Stomach (tissue), 8 donors: ENCODE measurements at regions not wholly inside any gene's neighbourhood (a gene's known extent, or its start where the extent isn't known, plus 50 kb on each side); places are given as distances from the start of the nearest gene placed in this dataset.
A peak's percentile ranks its signal among the peaks of the same experiment; 100 is the strongest.
"Not testable (repeated sequence)": the region's sequence is repeated elsewhere in the genome, so short reads cannot be mapped to it uniquely, and the experiment has no call there.

ENCODE experiments used
- DNase-seq, 2 donors: peaks; one replicate each; pipeline versions ENCODE4 v3.0.0 to v3.0.0-alpha.2; 2013 to 2019
- H3K27ac ChIP-seq, 5 donors: fragments of 200-600 bp in 4 of 5; sonication (generic) in 4 of 5; one replicate each; pipeline ENCODE4 v1.5.1; 2013 to 2019; ENCODE audit warnings: mild to moderate bottlenecking in 1 of 5, moderate library complexity in 1 of 5
- H3K27me3 ChIP-seq, 3 donors: fragments of 200-600 bp; sonication (generic); one replicate each; pipeline ENCODE4 v1.5.1; 2017 to 2019; ENCODE audit warnings: mixed run types in 1 of 3
- H3K36me3 ChIP-seq, 4 donors: fragments of 200-600 bp; sonication (generic); 1 replicate in 3 of 4; 2 replicates in 1 of 4; pipeline ENCODE4 v1.5.1; 2016 to 2019
- H3K4me1 ChIP-seq, 4 donors: fragments of 200-600 bp; sonication (generic); one replicate each; pipeline ENCODE4 v1.5.1; 2016 to 2019
- H3K4me3 ChIP-seq, 4 donors: fragments of 200-600 bp; sonication (generic) in 3 of 4; one replicate each; pipeline ENCODE4 v1.5.1; 2016 to 2019; ENCODE audit warnings: mild to moderate bottlenecking in 1 of 4
- H3K9me3 ChIP-seq, 4 donors: fragments of 200-600 bp; sonication (generic); one replicate each; pipeline ENCODE4 v1.5.1; 2016 to 2019
- WGBS, 5 donors: extraction: QIAGEN DNeasy Blood & Tissue Kit in 3 of 5; methylation state at CpG; one replicate each; pipeline versions ENCODE4 v1.1.5 to v1.1.7; 2013 to 2018; 5-methylcytosine and 5-hydroxymethylcytosine counted together
- intact Hi-C: fragments of 100-400 bp; cut with DNase I; formaldehyde crosslinking; loops from one replicate; pipeline ENCODE4 v1.15.1; 2023; ENCODE audit warnings: low total_unique reads
- donor health status: healthy with polysubstance abuse.
- donor health status: Bipolar disorder and iron deficiency.
- donor health status: healthy.

DNA sequence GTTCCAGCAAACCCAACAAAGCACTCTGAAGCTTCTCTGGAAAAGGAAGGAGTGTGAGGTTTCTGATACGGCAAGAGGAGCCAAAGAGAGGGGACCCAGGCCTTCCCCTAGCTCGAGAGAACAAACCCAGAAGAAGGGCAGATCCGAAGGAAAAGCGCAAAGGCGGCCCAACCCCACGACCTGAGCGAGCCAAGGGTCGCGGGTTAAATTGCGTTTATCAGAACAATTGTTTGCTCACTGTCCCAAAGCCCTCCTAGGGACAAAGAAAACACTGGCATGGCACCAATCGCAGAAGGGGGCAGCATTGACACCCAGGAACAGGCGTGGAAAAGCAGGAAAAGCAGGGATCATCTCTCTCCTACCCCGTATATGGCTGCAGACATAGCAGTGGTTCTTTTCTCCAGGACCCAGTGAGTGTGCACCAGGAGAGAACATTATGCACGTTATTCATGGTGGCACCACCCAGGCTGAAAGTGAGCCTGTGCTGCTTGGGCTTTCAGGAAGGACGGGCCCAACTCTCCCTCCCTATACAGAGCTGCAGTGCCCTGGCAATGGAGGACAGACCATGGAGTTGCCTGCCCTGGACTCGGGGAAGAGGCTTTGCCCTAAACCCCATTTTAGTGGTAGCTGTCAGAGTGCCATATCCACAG, 167.0 kb downstream of the FAM72C start:
- H3K4me1 ChIP-seq, H3K27me3 ChIP-seq, intact Hi-C loops, DNase-seq, H3K4me3 ChIP-seq, H3K36me3 ChIP-seq, H3K9me3 ChIP-seq, H3K27ac ChIP-seq: not testable (repeated sequence)
- whole genome bisulfite sequencing, 5 donors, result 1 to 20% (median 3%) methylated on average over 3 to 12 of the region's 16 CpGs

DNA sequence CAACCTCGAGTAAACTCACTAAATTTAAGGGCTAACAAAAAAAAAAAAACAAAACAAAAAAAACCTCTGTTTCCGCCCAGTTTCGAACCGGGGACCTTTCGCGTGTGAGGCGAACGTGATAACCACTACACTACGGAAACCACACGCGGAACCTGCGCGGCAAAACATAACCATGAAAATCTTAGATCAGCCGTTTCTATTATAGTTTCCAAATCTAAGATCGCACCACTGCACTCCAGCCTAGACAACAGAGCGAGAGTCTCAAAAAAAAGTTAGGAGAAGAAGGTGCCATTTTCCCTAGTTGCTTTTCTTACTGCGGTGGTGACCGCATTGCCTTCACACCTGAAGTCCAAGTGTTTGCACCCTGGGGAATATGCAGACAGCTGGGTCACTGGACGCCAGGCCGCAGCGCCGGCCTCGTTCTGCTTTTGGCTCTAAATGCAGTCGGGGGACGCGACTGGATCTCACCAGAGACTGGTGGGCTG, 167.8 kb downstream of the FAM72C start:
- intact Hi-C loops, H3K36me3 ChIP-seq, H3K9me3 ChIP-seq, H3K27ac ChIP-seq, H3K27me3 ChIP-seq, H3K4me1 ChIP-seq: not testable (repeated sequence)
- 2 to 4% (median 3%) methylated on average over 15 to 26 of the region's 26 CpGs for WGBS, 5 donors
- peak overlapping the region in 3 of 4 donors; percentile 20 to 38 (median 34) for H3K4me3 ChIP-seq
- peak in 1 of 2 donors; percentile 54 for DNase-seq

DNA sequence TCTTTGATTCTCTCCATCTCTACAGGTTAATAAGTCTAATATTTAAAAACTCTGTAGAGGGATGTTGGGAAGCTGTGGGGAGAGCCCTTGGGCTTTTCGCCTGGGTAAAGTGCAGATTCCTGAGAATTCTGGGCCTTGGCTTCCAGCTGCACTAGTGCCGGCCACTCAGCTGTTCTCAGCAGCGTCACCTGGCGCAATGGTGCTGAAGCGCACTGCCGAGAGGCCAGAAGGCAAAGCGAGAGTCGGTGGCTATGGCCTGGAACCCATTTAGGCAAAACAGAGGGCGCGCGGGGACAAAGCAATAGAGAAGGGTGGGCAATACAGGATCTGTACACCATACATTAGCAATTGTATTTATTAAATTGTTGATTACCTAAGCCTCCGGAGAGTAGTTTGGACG, 168.7 kb downstream of the FAM72C start:
- H3K9me3 ChIP-seq, H3K4me1 ChIP-seq, H3K4me3 ChIP-seq, H3K36me3 ChIP-seq, H3K27ac ChIP-seq, intact Hi-C loops, DNase-seq, H3K27me3 ChIP-seq: not testable (repeated sequence)
- no CpG with 5 or more reads among the region's 13 CpGs for WGBS, 5 donors

DNA sequence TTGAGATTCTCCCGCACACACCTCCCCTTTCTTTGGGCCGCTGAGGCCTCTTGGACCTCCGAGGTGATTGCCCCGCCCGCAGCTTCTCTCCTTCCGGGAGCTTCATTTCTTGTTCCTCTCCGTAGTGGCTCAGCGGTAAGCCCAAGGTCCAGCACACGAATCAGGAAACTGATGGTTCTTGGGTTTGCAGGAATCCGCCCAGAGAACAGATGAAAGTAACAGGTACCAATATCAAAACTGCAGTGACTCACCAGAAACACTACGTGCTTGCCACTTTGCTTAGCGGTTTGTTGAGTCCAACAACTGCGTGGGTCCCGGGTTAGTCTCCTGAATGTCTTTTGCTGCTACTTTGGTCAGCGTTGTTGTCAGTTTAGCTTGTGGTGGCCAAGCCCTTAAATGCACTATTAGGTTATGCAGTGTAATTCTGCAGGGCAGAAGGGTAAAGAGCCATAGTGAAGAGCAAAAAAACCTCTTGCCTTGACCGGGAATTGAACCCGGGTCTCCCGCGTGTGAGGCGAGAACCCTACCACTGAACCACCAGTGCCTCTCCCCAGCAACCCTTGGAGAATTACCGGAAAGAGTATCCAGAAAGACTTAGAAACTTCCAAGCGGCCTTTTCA, 172.1 kb downstream of the FAM72C start:
- H3K27me3 ChIP-seq, DNase-seq, H3K4me3 ChIP-seq, H3K27ac ChIP-seq, intact Hi-C loops, H3K36me3 ChIP-seq, H3K9me3 ChIP-seq, H3K4me1 ChIP-seq: not testable (repeated sequence)
- WGBS, 5 donors, result no CpG with 5 or more reads among the region's 22 CpGs

DNA sequence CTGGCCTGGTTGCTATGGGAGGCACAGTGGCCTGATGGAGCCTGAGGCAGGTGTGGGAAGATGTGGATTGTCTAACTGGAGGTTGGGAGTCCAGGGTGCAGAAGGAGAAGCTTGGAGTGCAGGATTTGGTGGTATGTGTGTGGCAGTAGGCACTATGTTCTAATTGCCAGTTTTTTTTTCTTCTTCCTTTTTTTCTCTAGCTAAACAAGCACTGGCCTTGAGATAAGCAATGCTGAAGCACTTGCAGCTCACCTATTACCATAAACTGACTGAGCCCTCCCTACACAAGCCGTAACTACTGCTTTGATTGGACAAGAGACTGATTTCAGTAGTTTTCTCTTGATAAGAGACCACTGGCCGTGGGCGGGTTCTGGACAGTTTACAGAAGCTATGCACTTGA, 175.4 kb downstream of the FAM72C start:
- H3K27me3 ChIP-seq, H3K36me3 ChIP-seq, DNase-seq, H3K4me3 ChIP-seq, H3K27ac ChIP-seq, H3K9me3 ChIP-seq, H3K4me1 ChIP-seq, intact Hi-C loops: not testable (repeated sequence)
- WGBS, 5 donors, result no CpG with 5 or more reads among the region's 3 CpGs

DNA sequence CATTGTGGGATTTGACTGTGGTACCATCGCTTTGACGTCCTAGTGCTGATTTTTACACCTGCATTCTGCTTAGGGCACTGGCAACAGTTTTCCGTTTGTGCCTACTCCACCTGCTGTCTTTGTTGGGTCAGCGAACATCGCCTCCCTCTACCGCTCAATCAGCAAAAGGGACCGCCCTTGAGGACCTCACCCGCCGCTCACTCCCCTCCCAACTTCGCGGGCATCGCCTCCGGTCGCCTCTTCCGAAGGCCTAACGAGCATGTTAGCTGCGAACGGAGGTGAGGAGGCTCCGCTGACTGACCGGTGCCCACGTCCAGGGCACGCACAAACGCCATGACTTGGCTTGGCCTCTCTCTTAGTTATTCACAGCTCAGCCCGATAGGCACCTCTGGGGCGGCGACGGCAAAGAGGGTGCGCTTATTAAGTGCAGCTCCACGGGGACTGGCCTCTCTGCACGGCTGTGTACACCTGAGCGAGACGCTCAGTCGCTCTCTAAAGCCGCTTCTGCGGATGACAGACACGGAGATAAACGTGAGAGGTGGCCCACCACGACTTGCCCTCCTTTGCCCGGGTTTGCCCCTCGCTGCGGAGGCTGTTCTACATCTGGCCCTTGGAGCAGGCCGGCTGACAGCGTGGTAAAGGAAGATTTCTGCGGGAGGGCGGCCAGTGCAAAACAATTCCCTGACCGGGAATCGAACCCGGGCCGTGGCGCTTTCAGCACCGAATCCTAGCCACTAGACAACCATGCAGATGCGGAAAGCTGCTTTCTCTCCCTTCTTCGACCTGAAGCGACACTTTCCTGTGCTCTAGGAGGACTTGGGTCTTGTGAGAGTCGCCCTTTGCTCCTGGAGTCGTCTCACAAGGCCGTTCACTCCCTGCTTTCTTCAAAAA, 179.5 kb downstream of the FAM72C start:
- WGBS, 5 donors, result no CpG with 5 or more reads among the region's 57 CpGs
- H3K4me3 ChIP-seq, H3K36me3 ChIP-seq, intact Hi-C loops, H3K9me3 ChIP-seq, H3K27ac ChIP-seq, H3K4me1 ChIP-seq, DNase-seq, H3K27me3 ChIP-seq: not testable (repeated sequence)

DNA sequence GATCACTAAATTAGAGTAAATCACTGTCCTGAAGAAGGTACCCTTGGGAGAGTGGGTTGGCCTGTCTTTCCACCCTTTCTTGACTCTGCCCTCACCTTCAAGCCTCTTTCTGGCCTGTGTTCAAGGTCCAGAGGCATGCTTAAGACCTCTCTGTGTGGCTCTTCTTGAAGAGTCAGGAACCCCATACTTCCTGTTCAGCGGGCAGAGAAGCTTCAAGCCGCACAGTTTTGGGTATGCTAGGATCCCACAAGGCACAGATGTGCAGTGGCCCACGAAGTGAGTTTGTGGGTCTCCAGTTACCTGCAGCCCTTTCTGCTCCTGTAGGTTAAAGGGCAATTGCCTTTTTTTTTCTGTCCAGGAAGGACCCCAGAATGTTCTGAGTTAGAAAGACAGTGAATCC, 185.4 kb downstream of the FAM72C start:
- no CpG with 5 or more reads among the region's 3 CpGs for WGBS, 5 donors
- intact Hi-C loops, H3K4me1 ChIP-seq, H3K4me3 ChIP-seq, DNase-seq, H3K36me3 ChIP-seq, H3K27ac ChIP-seq, H3K27me3 ChIP-seq, H3K9me3 ChIP-seq: not testable (repeated sequence)

DNA sequence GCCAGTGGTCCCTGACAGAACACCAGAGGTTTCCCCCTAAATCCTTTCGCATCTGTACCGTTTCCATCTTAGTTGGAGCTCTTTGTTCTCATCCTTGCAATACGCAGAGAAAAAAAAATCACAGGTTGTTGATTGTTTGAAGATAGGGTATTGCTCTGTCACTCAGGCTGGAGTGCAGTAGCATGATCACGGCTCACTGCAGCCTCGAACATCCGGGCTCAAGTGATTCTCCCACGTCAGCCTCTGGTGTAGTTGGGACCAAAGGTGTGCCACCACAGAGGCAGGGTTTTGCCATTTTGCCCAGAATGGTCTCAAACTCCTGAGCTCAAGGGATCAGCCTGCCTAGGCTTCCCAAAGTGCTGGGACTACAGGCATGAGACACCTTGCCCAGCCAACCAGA, 185.9 kb downstream of the FAM72C start:
- WGBS, 5 donors, result 96 to 100% (median 100%) methylated on average over 2 of the region's 7 CpGs; no CpG with 5 or more reads in 2 of the 5 donors
- H3K27me3 ChIP-seq, H3K4me1 ChIP-seq, H3K27ac ChIP-seq, H3K9me3 ChIP-seq, H3K36me3 ChIP-seq, H3K4me3 ChIP-seq, DNase-seq, intact Hi-C loops: not testable (repeated sequence)

DNA sequence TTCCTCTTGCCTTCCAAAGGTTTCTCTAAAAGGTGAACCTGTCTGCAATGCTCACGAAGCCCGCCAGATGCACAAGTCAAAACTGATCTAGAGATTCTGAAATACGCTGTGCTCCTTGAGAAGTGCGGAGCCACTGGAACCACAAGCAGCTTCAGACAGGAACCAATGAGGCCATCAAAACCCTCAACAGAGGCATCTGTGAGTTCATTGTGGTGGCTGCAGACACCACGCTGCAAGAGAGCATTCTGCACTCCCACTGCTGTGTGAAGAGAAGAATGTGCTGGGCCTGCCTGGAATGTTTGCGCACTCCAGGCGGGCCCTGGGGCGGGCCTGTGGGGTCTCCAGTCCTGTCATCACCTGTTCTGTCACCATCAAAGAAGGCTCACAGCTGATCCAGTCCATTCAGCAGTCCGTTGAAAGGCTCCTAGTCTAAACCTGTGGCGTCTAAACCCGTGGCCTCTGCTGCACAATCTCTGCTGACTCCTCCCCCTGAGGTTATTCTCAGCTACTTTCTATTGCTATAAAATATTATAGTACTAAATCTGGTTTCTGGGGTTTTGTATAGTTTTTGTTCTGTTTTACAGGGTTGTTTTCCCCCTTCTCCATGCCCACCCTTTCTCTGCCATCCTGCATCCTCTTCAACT, 187.4 kb downstream of the FAM72C start:
- H3K9me3 ChIP-seq, DNase-seq, H3K4me1 ChIP-seq, H3K4me3 ChIP-seq, H3K27ac ChIP-seq, H3K27me3 ChIP-seq, H3K36me3 ChIP-seq, intact Hi-C loops: not testable (repeated sequence)
- 91 to 100% (median 98%) methylated on average over 1 to 4 of the region's 11 CpGs; no CpG with 5 or more reads in 2 of the 5 donors for WGBS, 5 donors

DNA sequence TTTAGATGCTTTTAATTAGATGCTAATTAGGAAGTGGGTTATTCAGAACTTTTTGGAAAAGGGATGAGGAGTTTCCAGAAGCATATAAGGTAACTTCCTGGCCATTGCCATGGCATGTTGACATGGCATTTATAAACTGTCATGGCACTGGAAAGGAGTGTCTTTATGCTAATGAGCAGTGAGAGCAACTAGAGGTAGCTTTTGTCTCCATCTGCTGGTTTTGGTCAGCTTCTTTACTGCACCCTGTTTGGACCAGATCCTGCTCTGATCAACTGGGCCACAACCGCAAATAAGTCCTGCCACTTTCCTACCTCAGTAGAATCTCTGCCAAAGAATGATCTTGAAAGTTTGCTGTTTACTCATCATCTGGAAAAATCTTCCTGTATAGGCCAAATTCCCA, 193.6 kb downstream of the FAM72C start:
- no CpG with 5 or more reads among the region's 1 CpG for WGBS, 5 donors
- H3K27me3 ChIP-seq, intact Hi-C loops, H3K4me1 ChIP-seq, H3K9me3 ChIP-seq, H3K36me3 ChIP-seq, DNase-seq, H3K4me3 ChIP-seq, H3K27ac ChIP-seq: not testable (repeated sequence)

DNA sequence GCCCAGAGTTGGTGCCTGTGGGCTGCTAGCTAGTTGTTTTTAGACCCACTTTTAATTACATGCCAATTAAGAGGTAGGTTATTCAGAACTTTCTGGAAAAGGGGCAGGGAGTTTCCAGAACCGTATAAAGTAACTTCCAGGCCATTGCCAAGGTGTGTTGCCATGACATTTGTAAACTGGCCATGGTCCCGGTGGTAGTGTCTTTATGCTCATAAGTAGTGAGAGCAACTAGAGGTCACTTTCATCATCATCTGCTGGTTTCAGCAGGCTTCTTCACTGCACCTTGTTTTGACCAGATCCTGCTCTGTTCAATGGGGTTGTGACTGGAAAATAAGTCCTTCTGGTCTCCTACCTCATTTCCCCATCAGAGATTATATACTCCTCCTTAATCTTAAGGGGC, 207.0 kb downstream of the FAM72C start:
- intact Hi-C loops, DNase-seq, H3K27me3 ChIP-seq, H3K4me1 ChIP-seq, H3K9me3 ChIP-seq, H3K27ac ChIP-seq, H3K4me3 ChIP-seq, H3K36me3 ChIP-seq: not testable (repeated sequence)
- WGBS, 5 donors, result 69 to 78% (median 73%) methylated on average over 1 to 2 of the region's 2 CpGs; no CpG with 5 or more reads in 1 of the 5 donors
